RPMI7951 (cell line): ENCODE measurements at regions not wholly inside any gene's neighbourhood (a gene's known extent, or its start where the extent isn't known, plus 50 kb on each side); places are given as distances from the start of the nearest gene placed in this dataset.
"Not testable (repeated sequence)": the region's sequence is repeated elsewhere in the genome, so short reads cannot be mapped to it uniquely, and the experiment has no call there.

Experiments
- DNase-seq: peaks from one replicate; pipeline ENCODE4 v3.0.0-alpha.2; 2012; ENCODE audit warnings: low read depth

DNA sequence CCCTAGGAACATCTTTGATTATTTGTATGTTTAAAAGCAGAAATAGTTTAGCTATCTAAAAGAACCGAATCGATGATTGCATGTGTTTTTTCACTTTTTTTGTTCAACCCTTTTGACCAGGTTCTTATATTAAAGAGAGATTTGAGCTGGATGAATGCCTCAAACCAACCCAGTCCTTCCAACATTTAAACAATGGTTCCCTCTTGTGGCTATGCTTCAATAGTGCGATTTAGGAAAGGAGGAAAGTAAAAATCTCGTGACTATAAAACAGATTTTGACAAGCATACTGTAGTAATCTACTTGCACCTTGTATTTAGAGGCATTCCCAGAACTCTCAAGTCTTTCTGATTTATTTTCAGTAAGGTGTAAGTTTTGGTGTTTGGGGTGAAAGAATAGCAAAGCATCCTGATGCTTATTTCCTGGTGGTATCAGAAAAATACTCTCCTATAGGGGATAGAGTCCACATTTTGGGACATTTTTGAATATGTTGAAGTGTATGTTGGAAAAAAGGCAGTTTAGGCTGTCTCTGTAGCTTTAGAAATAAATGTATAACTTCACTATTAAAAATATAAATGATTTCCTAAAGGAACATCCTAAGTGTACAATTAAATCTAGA lies 159.6 kb upstream of the KCNH8 start:
- DNase-seq, result peak; percentile 30

DNA sequence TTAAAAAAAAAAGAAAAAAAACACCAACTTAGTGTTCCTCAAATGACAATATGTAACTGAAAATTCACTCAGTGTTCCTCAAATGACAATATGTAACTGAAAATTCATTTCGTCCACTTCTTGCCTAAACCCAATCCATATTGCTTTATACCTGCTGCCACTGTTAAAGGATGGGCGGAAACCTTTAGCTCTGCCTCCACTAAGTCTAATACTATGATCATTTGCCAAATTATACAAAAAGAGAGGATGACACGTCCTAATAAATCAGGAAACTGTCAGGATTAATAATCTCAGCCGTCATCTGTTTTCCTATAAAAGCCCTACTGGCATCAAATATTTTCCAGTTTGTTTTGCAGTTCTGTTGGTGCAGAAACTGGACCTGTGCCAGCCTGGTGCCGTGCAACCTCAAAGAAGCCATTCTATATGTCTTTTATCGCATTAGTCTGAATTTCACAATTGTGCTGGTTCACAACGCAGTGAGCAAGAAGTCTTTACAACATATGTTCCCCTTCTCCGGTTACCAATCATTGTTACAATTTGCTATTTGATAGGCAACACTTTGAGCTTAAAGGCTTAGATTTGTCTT lies 160.4 kb upstream of the KCNH8 start:
- no peak for DNase-seq

DNA sequence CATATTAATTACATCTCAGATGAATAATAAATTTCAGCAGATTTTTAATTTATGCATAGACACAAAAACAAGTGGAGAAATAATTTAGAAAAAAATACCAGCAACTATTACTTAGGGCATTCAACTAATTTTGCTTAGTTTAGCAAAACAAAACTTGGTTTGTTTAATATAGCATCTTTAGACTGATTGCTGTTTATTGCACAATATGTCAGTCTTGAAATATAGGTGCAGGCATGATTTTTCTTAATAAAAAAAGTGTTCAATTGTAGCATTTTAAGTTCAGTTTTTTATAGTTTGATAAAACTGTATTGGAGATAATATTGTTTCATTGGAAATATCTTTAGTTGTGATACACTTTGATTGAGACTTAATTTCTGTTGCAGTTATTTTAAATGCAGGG lies 161.2 kb upstream of the KCNH8 start:
- DNase-seq, result no peak

DNA sequence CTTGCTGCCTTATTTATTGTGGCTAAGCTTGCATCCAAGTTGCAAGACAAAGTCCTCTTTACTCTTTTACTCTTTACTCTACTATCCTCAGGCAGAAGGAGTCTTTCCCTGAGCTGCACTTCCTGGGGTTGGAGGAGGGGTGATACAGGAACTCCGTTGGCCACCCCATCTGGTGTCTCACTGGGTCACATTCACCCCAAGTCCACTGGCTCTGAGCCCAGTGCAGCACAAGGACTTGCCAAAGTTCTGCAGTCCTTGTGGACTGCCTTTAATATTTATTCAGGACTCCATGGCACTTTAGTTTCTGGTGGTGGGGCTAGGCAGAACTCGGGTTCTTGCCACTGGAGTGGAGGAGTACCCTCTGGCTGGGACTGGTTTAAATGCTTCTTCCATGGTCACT lies 165.4 kb upstream of the KCNH8 start:
- DNase-seq, result no peak

- DNase-seq, result not testable (repeated sequence)
These were observed 172.2 kb upstream of the KCNH8 start for GRCh38 chr3:18976102-18976501.

DNA sequence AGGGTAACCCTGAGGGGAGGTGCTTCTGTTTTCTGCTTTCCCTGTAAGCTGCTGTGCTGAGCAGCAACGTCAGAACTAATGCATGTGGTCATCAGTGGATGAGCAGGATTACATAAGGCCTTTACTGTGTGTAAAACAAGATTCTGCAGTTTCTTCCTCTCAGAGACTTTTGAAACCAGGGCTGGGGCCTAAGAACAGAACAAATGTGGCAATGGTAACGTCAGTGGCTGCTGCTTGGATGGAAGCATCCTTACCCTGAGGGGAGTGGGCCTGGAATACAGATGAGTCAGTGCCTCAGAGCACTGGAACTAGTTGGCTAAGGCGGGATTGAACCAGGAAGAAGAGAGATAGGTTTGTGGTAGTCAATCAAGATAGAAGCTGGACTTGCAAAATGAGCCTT lies 180.2 kb upstream of the KCNH8 start:
- no peak for DNase-seq

- DNase-seq, result no peak
These were observed 182.5 kb upstream of the KCNH8 start for GRCh38 chr3:18965781-18966180.

- no peak for DNase-seq
These were observed 183.7 kb upstream of the KCNH8 start for GRCh38 chr3:18964640-18965039.

GRCh38 chr3:18951333-18951732 lies 197.0 kb upstream of the KCNH8 start:
- no peak for DNase-seq

GRCh38 chr3:18946524-18946923 lies 201.8 kb upstream of the KCNH8 start:
- DNase-seq, result no peak

DNA sequence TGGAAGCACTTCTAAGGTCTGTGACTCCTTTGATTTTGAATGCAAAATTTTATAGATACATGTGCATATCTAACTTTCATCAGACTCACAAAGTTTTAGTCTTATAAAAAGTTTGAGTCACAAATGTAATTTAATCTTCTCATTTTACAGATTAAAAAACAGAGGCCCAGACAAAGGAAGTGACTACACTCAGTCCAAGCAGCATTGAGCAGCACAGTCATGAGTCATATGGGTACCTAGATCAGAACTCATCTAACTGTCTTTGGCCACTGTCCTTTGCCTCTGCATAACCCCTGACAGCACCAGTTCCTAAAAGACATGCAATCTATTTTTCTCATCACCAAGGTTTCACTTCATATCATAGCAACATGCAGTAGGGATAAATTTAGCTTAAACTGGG lies 210.7 kb upstream of the KCNH8 start:
- no peak for DNase-seq

- no peak for DNase-seq
These were observed 229.2 kb upstream of the KCNH8 start for GRCh38 chr3:18919158-18919557.

- no peak for DNase-seq
These were observed 230.4 kb upstream of the KCNH8 start for GRCh38 chr3:18917923-18918322.

GRCh38 chr3:18902081-18902793 lies 246.1 kb upstream of the KCNH8 start:
- no peak for DNase-seq

GRCh38 chr3:18901571-18901970 lies 246.7 kb upstream of the KCNH8 start:
- DNase-seq, result no peak

DNA sequence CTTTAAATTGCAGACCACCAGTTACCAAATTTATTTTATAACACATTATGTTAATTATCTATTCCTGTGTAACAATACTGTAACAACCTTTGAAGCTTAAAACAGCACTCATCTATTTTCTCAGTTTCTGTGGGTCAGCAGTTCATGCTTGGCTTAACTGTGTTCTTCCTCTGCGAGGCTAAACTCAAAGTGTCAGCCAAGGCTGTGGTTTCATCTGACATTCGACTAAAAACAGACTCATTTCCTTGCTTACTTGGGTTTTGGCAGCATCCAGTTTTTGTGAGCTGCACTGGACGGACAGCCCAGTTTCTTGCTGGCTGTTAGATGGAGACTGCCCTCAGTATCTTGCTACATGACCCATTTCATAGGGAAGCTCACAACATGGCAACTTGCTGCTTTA lies 247.3 kb upstream of the KCNH8 start:
- no peak for DNase-seq

- no peak for DNase-seq
These were observed 249.4 kb upstream of the KCNH8 start for GRCh38 chr3:18898911-18899310.

- no peak for DNase-seq
These were observed 255.6 kb upstream of the KCNH8 start for GRCh38 chr3:18892756-18893155.

GRCh38 chr3:18892047-18892446 lies 256.3 kb upstream of the KCNH8 start:
- no peak for DNase-seq

GRCh38 chr3:18891641-18892040 lies 256.7 kb upstream of the KCNH8 start:
- DNase-seq, result no peak

GRCh38 chr3:18890449-18890848 lies 257.9 kb upstream of the KCNH8 start:
- DNase-seq, result peak; percentile 3

DNA sequence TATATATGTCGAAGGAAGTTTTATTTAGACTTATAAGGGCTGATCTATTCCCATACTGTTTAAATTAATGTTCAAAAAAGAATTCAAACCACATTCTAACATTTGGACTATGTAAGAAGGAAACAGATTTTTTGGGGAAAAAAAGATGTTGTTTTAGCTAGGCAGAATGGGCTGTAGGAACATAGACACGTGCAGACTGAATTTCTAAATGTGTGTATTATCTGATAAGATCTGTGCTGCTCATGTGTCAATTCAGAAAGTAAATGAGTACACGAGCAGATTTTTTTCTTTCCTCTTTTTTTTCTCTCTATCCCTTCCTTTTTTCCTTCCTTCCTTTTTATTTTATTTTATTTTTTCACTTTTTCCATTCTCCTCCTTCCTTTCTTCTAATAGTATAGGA lies 259.5 kb upstream of the KCNH8 start:
- DNase-seq, result no peak

DNA sequence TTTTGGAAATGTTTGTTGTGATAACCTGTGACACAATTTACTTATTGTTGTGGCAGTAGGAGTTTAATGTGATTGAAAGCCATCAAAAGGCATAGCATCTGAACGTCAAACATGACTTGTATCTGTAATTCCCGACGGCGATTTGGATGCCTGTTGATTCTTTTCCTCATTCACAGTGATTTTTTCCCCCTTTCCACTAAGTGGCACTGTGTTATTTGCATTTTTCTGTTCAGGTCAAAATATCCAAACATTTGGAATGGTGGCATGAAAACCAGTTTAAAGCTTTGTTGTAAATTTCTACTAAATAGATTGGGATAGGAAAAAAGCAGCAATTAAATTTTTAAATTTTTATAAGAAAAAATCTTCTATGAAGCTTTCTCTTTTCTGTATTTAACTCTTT lies 259.9 kb upstream of the KCNH8 start:
- no peak for DNase-seq

GRCh38 chr3:18886331-18886730 lies 262.0 kb upstream of the KCNH8 start:
- no peak for DNase-seq
